ELR (cell line): ENCODE measurements at regions not wholly inside any gene's neighbourhood (a gene's known extent, or its start where the extent isn't known, plus 50 kb on each side); places are given as distances from the start of the nearest gene placed in this dataset.

Experiments used
- DNase-seq: peaks from one replicate; pipeline ENCODE4 v3.0.0-alpha.2; 2015; ENCODE audit warnings: low read depth

DNA sequence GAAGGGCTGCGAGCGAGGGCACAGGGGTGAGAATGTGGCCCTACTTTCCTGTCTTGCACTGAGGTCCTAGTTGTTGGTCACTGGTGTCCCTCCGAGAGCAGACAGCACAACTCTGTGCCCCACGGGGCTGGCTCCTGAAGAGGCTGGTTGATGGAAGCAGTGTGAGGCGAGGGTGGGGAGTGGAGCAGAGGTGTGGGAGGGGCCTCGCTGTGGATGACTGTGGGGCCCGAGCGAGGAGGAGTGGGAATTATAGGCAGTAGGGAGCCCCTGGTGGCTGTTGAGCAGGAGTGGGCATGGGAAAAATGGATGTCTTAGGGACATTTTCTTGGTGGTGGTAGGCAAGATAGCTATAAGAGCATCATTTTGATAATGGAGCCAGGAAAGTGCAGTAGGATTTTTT is 660.5 kb upstream of the HS6ST1 start:
- DNase-seq, result no peak

GRCh38 chr2:128980475-128980874 is 661.8 kb upstream of the HS6ST1 start:
- DNase-seq, result no peak

DNA sequence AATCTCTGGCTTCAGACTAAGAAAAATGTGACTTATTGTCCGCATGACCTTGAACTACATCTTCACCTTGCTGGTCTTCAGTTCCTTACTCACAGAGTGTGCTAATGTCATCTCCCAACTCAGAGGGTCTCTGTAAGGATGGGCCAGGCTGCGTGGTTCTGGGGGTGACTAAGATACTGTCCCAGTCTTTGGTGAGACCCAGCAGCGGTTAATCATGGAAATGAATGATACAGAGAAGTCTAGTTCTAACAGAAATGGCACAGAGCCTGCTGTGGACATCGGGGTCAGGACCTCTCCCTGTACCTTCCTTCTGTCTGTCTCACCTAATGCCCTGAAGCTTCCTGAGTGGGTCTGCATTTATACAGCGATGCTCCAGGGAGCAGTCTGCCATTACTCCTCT is 662.7 kb upstream of the HS6ST1 start:
- DNase-seq, result no peak

GRCh38 chr2:128982001-128982400 is 663.3 kb upstream of the HS6ST1 start:
- DNase-seq, result no peak

DNA sequence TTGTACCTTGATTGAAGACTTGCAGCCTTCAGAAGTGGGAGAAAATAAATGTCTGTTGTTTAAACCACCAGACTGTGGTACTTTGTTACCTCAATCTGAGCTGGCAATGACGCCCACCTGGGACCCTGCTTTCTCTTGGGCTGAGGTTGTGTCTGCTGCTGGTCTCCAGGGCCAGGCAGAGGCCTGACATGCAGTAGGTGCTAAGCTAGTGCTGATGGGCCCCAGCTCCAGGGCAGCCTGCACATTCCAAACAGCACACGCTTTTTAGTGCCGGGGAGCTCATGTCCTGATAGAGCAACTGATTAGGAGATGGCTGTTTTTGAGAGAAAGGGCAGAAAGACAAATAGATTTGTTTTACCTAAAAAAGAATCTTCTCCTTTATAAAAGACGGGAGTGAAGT is 664.0 kb upstream of the HS6ST1 start:
- DNase-seq, result no peak

DNA sequence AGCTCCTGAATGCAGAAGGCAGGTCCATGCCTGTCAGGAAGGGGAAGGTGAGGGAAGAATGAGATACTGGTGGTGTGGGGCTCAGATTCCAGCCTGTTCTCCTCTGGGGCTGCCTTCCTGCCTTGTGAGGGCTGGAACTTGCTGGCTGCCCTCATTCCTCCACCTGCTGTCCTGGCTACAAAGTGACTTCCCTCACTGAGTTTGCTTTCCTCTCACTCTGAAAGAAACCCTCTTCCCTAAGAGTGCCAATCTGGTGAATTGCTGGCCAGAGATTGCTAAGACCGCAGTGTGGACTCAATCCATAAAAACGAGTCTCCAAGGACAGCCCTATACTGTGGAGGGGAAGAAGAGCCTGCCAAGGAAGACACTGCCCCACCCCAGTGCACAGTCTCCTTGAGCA is 664.4 kb upstream of the HS6ST1 start:
- DNase-seq, result no peak

- no peak for DNase-seq
These were observed 665.4 kb upstream of the HS6ST1 start for GRCh38 chr2:128984081-128984480.

DNA sequence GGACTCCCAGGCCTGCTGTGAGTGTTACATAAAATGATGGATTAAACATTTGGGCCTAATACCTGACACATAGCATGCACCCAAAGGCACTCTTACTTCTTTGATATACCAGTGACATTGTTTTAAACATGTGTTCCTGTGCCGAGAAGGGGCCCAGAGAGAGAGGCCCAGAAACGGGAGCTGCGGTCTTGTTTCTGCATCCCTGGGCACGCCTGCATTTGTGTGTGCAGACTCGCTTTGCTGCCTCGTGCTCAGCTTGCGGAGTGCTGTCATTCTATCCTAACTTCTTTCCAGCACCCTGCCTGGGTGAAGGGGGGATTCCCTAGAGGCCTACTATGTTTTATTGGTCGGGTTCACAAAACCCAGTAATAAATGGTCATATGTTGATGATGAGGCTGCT is 666.2 kb upstream of the HS6ST1 start:
- no peak for DNase-seq

DNA sequence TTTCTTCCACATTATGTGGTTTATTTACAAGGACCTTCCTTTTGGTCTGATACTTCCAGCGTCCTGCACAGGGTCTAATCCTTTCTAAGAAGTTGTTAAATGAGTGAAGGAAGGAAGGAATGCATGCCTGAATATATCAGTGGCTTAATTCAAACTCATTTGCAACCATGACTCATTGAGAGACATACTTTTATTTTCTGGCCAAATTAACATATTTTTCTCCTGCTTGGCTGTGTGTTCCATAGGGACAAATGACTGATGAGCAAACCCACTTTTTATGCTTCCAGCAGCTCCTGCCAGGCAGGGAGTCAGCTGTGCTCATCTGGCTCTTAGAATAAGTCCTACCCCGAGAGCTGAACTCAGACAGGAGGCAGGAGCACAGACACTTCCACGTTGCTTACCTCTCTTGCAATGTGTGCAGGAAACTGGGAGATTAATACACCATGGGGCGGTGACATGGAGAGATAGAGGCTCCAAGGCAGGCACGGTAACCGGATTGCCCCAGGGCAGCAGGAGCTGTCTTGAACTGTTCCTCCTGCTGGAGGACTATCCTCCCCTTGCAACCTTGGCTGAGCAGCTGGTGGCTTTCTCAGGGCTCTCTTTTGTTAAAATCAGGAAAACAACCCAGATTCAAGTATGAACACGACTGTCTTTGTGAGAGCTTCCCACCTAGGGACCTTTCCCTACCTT is 667.5 kb upstream of the HS6ST1 start:
- no peak for DNase-seq

DNA sequence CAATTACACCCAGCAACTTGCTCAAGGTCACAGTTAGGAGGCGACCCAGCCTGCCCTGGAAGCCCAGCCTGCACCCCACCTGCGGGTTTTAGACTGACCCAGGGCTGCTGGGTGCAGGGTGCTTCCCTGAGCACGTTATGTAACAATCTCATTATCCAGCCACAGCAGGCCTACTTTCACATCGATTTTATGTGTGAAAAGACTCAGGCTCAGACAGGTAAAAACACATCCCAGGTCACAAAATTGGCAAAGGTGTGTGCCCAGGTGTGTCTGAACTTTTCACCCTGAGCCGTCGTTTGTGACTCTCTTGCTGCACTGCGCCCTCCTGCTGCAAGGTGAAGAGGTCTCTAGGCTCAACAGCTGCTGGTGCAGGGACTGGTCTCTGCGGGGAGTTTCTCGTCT is 668.2 kb upstream of the HS6ST1 start:
- DNase-seq, result no peak

- no peak for DNase-seq
These were observed 669.7 kb upstream of the HS6ST1 start for GRCh38 chr2:128988326-128988725.

- DNase-seq, result no peak
These were observed 670.3 kb upstream of the HS6ST1 start for GRCh38 chr2:128988967-128989366.

DNA sequence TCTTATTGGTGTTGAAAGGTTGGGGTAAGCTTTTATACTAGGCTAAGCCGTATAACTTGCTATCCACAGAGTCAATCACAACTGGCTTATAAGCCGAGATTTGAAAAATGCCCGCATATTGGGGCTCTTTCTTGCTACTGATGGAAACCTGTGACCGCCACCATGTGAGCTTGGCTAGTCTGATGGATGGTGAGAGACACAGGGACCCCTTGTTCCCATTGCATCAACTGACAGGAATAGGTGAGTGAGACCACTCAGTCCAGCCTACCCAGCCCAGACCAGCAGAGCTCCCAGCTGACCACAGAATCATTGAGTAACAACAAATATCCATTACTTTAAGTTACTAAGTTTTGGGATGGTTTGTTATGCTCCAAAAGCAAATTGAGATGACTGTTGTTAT is 676.4 kb upstream of the HS6ST1 start:
- DNase-seq, result no peak

DNA sequence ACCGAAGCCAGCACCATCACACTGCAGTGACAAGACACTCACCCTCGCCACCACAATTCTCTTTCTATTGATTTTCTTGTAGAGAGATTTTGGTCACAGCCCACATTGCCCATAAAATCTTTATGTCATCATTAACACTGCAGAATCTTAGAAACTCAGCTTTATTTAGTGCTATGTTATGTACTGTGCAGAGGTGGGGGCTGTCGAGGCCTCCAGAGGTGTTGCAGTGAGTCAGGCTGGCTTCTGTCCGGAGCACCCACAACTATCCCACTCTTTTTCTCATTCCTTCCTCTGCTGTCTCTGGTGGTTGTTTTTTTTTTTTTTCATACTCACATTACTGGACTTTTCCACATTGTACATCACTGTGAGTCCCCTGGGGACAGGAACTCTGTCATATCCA is 677.4 kb upstream of the HS6ST1 start:
- DNase-seq, result no peak

DNA sequence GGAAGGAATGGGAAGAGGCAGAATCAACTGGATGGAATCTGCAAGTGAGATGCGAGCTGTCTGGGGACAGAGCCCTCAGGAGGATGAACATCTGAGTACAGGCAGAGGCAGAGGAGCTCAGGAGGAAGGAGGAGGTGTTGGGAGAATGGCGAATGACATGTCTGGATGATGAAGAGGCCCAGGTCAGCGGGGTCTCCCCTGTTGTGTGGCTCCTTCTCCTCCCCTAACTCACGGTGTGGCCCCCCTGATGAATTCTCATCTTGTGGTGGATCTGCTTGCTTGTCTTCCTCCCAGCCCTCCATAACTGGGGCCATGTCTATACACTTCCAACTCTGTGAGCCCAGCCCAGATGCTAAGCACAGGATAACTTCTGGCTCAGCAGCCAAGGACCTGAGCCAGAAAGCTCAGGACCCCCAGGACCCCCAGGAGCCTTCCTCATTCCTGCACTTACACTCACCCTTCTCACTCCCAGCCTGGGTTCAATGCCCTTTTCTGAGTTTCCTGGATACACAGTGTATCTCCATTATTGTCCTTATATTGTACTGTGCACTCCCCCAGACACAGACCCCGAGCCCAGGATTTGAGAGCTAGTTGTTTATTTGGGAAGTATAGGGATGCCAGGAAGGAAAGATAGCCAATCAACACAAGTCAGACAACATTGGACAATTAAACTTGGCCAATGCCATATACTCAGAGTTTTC is 678.6 kb upstream of the HS6ST1 start:
- no peak for DNase-seq

GRCh38 chr2:129001926-129002325 is 683.3 kb upstream of the HS6ST1 start:
- DNase-seq, result no peak

- no peak for DNase-seq
These were observed 684.1 kb upstream of the HS6ST1 start for GRCh38 chr2:129002751-129003150.

DNA sequence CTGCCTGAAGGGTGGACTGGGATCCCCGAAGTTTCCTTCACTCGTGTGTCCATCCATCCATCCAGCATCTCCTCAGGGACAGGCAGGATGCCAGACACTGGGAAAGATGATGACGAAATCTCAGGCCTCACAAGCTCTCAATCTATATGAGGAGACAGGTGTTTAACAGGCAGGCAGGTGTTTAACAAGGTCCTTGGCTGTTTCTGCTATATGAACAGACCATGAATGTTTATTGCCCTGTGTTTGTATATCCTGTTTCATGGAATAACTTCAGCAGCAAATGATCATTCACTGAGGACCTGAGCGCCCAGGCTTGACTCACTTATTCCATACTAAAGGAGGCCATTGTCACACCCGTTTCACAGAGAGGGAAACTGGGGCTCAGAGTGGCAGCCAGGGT is 685.8 kb upstream of the HS6ST1 start:
- DNase-seq, result no peak

DNA sequence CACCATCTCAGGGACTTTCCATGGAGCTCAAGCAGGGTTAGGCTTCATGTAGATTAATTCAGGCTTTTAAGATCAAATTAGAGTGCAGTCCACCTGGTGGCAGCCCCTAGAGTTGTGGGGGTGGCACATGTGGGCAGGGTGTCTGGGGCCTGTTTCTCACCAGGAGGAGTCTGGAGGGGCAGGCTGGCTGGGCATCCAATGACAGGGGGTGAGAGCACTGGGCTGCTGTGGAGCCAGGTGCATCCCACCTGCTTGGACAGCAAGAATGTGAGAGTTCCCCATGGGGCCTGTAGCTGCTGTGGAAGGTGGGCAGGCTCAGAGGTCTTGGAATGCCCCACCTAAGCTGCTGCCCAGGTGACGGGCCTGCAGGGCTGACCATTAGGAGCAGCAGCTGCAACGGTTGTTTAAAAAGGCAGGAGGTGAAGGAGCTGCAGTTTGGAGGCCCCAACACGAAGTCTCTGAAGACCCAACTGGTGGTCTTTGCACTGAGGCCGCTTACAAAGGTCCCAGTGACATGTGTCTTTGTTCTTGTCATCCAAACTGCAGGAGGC is 686.3 kb upstream of the HS6ST1 start:
- DNase-seq, result no peak

DNA sequence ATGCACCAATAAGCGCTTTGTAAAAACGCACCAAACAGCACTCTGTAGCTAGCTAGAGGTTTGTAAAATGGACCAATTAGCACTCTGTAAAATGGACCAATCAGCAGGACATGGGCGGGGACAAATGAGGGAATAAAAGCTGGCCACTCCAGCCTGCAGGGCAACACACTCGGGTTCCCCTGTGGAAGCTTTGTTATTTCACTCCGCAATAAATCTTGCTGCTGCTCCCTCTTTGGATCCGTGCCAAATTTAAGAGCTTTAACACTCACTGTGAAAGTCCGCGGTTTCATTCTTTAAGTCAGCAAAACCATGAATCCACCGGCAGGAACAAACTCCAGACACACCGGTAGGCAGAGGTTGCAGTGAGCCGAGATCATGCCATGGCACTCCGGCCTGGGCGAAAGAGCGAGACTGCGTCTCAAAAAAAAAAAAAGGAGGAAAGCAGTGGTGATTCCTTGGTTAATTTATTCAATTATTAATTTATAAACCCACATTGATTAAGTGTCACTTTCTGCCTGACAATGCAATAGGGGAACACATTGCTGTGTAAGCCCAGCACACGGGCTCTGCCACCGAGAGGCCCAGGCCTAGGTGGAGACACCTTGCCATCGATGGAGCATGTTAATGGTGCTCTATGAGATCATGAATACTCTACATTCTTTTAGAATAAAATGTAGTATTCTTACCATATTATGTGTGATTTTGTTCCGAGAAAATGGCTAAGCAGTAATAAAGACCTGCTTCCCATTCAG is 687.6 kb upstream of the HS6ST1 start:
- DNase-seq, result no peak

DNA sequence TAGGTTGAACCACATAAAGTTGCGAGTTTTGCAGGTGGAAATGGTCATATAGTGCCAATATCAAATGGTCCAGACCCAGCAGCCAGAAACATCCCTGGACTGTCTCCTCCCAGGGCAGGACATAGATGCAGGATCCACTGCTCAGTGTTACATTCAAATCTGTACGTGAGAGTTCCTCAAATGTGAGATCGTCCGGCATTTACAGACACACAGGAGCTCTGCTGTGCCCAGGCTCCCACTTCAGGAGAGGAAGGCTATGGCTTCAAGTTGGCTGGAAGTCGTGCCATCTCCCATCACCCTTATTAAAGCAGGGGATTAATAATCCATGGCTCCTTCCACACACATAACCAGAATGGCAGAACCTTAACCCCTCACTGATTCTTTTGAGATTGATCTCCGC is 688.2 kb upstream of the HS6ST1 start:
- DNase-seq, result no peak

DNA sequence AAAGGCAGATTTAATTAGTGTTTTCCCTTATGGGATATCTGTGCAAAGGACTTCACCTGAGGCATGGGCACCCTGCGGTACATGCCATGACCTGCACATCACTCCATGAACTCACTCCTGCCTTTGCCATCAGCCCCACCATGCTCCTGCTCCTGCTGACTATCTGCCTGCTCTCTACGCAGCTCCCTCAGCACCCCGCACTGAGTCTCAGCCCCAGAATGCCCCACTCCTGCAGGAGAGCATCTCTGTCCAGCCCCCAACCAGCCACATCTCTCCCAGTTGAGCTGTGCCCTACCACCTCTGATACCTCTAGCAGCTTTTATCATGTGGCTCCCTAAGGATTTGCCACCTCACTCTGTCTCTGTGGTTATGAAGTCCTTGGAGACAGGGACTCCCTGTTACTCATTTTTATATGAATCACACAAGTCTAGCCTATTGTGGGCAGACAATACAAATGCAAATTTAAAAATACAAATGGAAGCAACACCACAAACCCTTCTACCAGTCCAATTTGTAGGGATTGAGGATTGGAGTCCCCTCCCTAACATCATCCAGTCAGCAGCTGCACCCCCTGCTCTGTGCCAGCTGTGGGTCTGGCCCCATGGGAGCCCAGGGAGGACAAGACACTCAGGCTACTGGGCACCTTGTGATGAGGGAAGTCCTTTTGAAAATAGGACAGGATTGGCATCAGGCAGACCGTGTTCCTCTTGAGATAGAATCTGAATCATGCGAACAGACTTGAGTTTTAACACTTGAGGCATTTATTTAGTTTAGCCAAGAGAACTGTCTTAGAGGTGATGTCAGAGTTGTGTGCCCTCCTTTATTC is 689.6 kb upstream of the HS6ST1 start:
- DNase-seq, result no peak
